HEK293T (cell line): ENCODE measurements at regions not wholly inside any gene's neighbourhood (a gene's known extent, or its start where the extent isn't known, plus 50 kb on each side); places are given as distances from the start of the nearest gene placed in this dataset.
"Not testable (repeated sequence)": the region's sequence is repeated elsewhere in the genome, so short reads cannot be mapped to it uniquely, and the experiment has no call there.

ENCODE experiments used
- CTCF ChIA-PET: fragments of 350-600 bp; formaldehyde crosslinking; extraction: SDS; loops from one replicate; lab custom pipeline; 2021; ENCODE audit warnings: antibody characterized with exemption, inconsistent platforms; lab: Yijun Ruan, JAX
- POLR2A ChIA-PET: fragments of 350-600 bp; formaldehyde crosslinking; extraction: SDS; loops from one replicate; lab custom pipeline; 2020; ENCODE audit warnings: antibody characterized with exemption, inconsistent platforms; lab: Yijun Ruan, JAX
- DNase-seq: peaks from one replicate; pipeline ENCODE4 v3.0.0; 2012; ENCODE audit warnings: mixed read lengths; ENCODE audit errors: extremely low spot score
- ARNT ChIP-seq: fragments of 450-650 bp; IDR thresholded peaks from 2 replicates; pipeline ENCODE4 v1.6.1; 2017; ENCODE audit warnings: mild to moderate bottlenecking
- BHLHE40 ChIP-seq: fragments of 450-650 bp; IDR thresholded peaks from 2 replicates; pipeline ENCODE4 v1.6.1; 2016; ENCODE audit warnings: mild to moderate bottlenecking, moderate library complexity, borderline replicate concordance
- CTBP1 ChIP-seq: fragments of 450-650 bp; IDR thresholded peaks from 2 replicates; pipeline ENCODE4 v1.6.1; 2016; ENCODE audit warnings: borderline replicate concordance
- ELF4 ChIP-seq: fragments of 450-650 bp; IDR thresholded peaks from 2 replicates; pipeline ENCODE4 v1.6.1; 2017; ENCODE audit warnings: antibody characterized with exemption
- FOXA1 ChIP-seq: fragments of 450-650 bp; IDR thresholded peaks from 2 replicates; pipeline ENCODE4 v1.6.1; 2016; ENCODE audit warnings: mild to moderate bottlenecking
- FOXK2 ChIP-seq: fragments of 450-650 bp; IDR thresholded peaks from 2 replicates; pipeline ENCODE4 v1.6.1; 2016; ENCODE audit warnings: mild to moderate bottlenecking
- FOXM1 ChIP-seq: fragments of 450-650 bp; IDR thresholded peaks from 2 replicates; pipeline ENCODE4 v1.6.1; 2017; ENCODE audit warnings: mild to moderate bottlenecking, borderline replicate concordance
- HDGF ChIP-seq: fragments of 450-650 bp; IDR thresholded peaks from 2 replicates; pipeline ENCODE4 v1.6.1; 2017; ENCODE audit warnings: antibody characterized with exemption, borderline replicate concordance
- L3MBTL2 ChIP-seq: fragments of 450-650 bp; conservative IDR thresholded peaks from 2 replicates; pipeline ENCODE4 v1.6.1; 2016; ENCODE audit warnings: mild to moderate bottlenecking
- LEF1 ChIP-seq: fragments of 450-650 bp; IDR thresholded peaks from 2 replicates; pipeline ENCODE4 v1.6.1; 2017; ENCODE audit warnings: mild to moderate bottlenecking, borderline replicate concordance
- NFRKB ChIP-seq: fragments of 450-650 bp; IDR thresholded peaks from 2 replicates; pipeline ENCODE4 v1.6.1; 2016; ENCODE audit warnings: mild to moderate bottlenecking, moderate library complexity
- PKNOX1 ChIP-seq: fragments of 450-650 bp; IDR thresholded peaks from 2 replicates; pipeline ENCODE4 v1.6.1; 2016
- SP1 ChIP-seq: fragments of 450-650 bp; IDR thresholded peaks from 2 replicates; pipeline ENCODE4 v1.6.1; 2017
- SUZ12 ChIP-seq: fragments of 450-650 bp; IDR thresholded peaks from 2 replicates; pipeline ENCODE4 v1.6.1; 2016; ENCODE audit warnings: mild to moderate bottlenecking
- TARDBP ChIP-seq: fragments of 450-650 bp; IDR thresholded peaks from 2 replicates; pipeline ENCODE4 v1.6.1; 2016
- ZNF384 ChIP-seq: fragments of 450-650 bp; IDR thresholded peaks from 2 replicates; pipeline ENCODE4 v1.6.1; 2016

GRCh38 chr4:170476351-170476750, 386.6 kb upstream of the AADAT start:
- ChIA-PET CTCF (no interaction called here), POLR2A (no interaction called here)
- no peak for TF ChIP-seq FOXM1
- no peak for TF ChIP-seq TARDBP
- no peak for DNase-seq

- TF ChIP-seq L3MBTL2 (no peak), FOXK2 (no peak)
- POLR2A ChIA-PET: no interaction called here
- no peak for DNase-seq
- CTCF ChIA-PET: no interaction called here
Observed at GRCh38 chr4:170465429-170465828, 375.7 kb upstream of the AADAT start.

- ChIA-PET CTCF (no interaction called here), POLR2A (no interaction called here)
- TF ChIP-seq L3MBTL2 (no peak), FOXK2 (no peak), BHLHE40 (no peak), ARNT (no peak), FOXA1 (no peak), SUZ12 (no peak), FOXM1 (no peak), NFRKB (no peak), SP1 (no peak), PKNOX1 (no peak), ELF4 (no peak), CTBP1 (no peak), HDGF (no peak), TARDBP (no peak), ZNF384 (no peak), LEF1 (no peak)
- DNase-seq: no peak
Observed at GRCh38 chr4:170464614-170465197, 374.9 kb upstream of the AADAT start.

- no peak for DNase-seq
- TF ChIP-seq ARNT (no peak), BHLHE40 (no peak), ELF4 (no peak), CTBP1 (no peak), NFRKB (no peak), ZNF384 (no peak), PKNOX1 (no peak), L3MBTL2 (no peak), FOXK2 (no peak), SP1 (no peak), FOXM1 (no peak), SUZ12 (no peak), LEF1 (no peak), TARDBP (no peak)
- ChIA-PET CTCF (no interaction called here), POLR2A (no interaction called here)
Observed at GRCh38 chr4:170446782-170447181, 357.0 kb upstream of the AADAT start.

GRCh38 chr4:170441146-170441545, 351.4 kb upstream of the AADAT start:
- DNase-seq, POLR2A ChIA-PET, CTCF ChIA-PET: not testable (repeated sequence)

- TF ChIP-seq NFRKB: no peak
- no peak for TF ChIP-seq PKNOX1
- TF ChIP-seq SUZ12: no peak
- no peak for TF ChIP-seq L3MBTL2
- no peak for TF ChIP-seq FOXK2
- TF ChIP-seq FOXM1: no peak
- no peak for TF ChIP-seq SP1
- TF ChIP-seq FOXA1: no peak
- TF ChIP-seq HDGF: no peak
- TF ChIP-seq ZNF384: no peak
- TF ChIP-seq ARNT: no peak
- no peak for TF ChIP-seq LEF1
- TF ChIP-seq ELF4: no peak
- TF ChIP-seq TARDBP: no peak
- TF ChIP-seq BHLHE40: no peak
- no peak for TF ChIP-seq CTBP1
- ChIA-PET CTCF (no interaction called here), POLR2A (no interaction called here)
- no peak for DNase-seq
Observed at GRCh38 chr4:170428929-170429328, 339.2 kb upstream of the AADAT start.

GRCh38 chr4:170425521-170426143, 335.9 kb upstream of the AADAT start:
- DNase-seq: no peak
- ChIA-PET POLR2A (no interaction called here), CTCF (no interaction called here)
- TF ChIP-seq FOXK2 (no peak), ZNF384 (no peak), FOXM1 (no peak), ELF4 (no peak), ARNT (no peak), L3MBTL2 (no peak), HDGF (no peak), TARDBP (no peak), SP1 (no peak), FOXA1 (no peak)
